Mesendoderm (in vitro differentiated cells): ENCODE measurements at regions not wholly inside any gene's neighbourhood (a gene's known extent, or its start where the extent isn't known, plus 50 kb on each side); places are given as distances from the start of the nearest gene placed in this dataset.

Experiments used
- DNase-seq: peaks from one replicate; pipeline ENCODE4 v3.0.0; 2013
- H2AK5ac ChIP-seq: 2 replicates; pipeline ENCODE4 v1.6.1; 2013; ENCODE audit warnings: low read length, inconsistent platforms
- H2BK120ac ChIP-seq: 2 replicates; pipeline ENCODE4 v1.6.1; 2013; ENCODE audit warnings: low read depth, mild to moderate bottlenecking, low read length, moderate library complexity, mixed read lengths
- H2BK15ac ChIP-seq: replicated peaks from 2 replicates; pipeline ENCODE4 v1.6.1; 2013; ENCODE audit warnings: low read depth, mild to moderate bottlenecking, moderate library complexity
- H2BK5ac ChIP-seq: 2 replicates; pipeline ENCODE4 v1.6.1; 2013; ENCODE audit warnings: low read length, inconsistent platforms
- H3K18ac ChIP-seq: 2 replicates; pipeline ENCODE4 v1.6.1; 2013; ENCODE audit warnings: mild to moderate bottlenecking, low read length, mixed read lengths
- H3K23ac ChIP-seq: one replicate; pipeline ENCODE4 v1.6.1; 2013; ENCODE audit warnings: low read length
- H3K27ac ChIP-seq: 2 replicates; pipeline ENCODE4 v1.5.1; 2013; ENCODE audit warnings: low read depth, mild to moderate bottlenecking, inconsistent platforms, low read length, moderate library complexity
- H3K27me3 ChIP-seq: 2 replicates; pipeline ENCODE4 v1.6.1; 2013; ENCODE audit warnings: low read length, control low read depth, mild to moderate bottlenecking, inconsistent platforms; ENCODE audit not compliant: insufficient read depth, poor library complexity
- H3K36me3 ChIP-seq: 2 replicates; pipeline ENCODE4 v1.6.1; 2013; ENCODE audit warnings: low read length, inconsistent platforms; ENCODE audit not compliant: control insufficient read depth, insufficient read depth
- H3K4ac ChIP-seq: one replicate; pipeline ENCODE4 v1.6.1; 2013; ENCODE audit warnings: low read depth, mild to moderate bottlenecking, low read length, moderate library complexity
- H3K4me1 ChIP-seq: 2 replicates; pipeline ENCODE4 v1.6.1; 2013; ENCODE audit warnings: low read depth, low read length, inconsistent platforms; ENCODE audit not compliant: control insufficient read depth
- H3K4me2 ChIP-seq: 2 replicates; pipeline ENCODE4 v1.6.1; 2013; ENCODE audit warnings: low read length
- H3K4me3 ChIP-seq: 2 replicates; pipeline ENCODE4 v1.5.1; 2013; ENCODE audit warnings: mild to moderate bottlenecking, low read length
- H3K56ac ChIP-seq: one replicate; pipeline ENCODE4 v1.6.1; 2013; ENCODE audit warnings: low read length
- H3K79me1 ChIP-seq: 2 replicates; pipeline ENCODE4 v1.6.1; 2013; ENCODE audit warnings: low read length, inconsistent platforms
- H3K79me2 ChIP-seq: 2 replicates; pipeline ENCODE4 v1.6.1; 2013; ENCODE audit warnings: mild to moderate bottlenecking, low read length; ENCODE audit not compliant: control insufficient read depth, insufficient read depth
- H3K9ac ChIP-seq: 2 replicates; pipeline ENCODE4 v1.6.1; 2013; ENCODE audit warnings: low read length, inconsistent platforms
- H4K5ac ChIP-seq: one replicate; pipeline ENCODE4 v1.6.1; 2013; ENCODE audit warnings: low read length
- H4K8ac ChIP-seq: one replicate; pipeline ENCODE4 v1.6.1; 2013; ENCODE audit warnings: low read depth, mild to moderate bottlenecking, control low read depth, low read length, moderate library complexity
- WGBS: extraction: QIAGEN DNeasy Blood & Tissue Kit; methylation state at CpG from one replicate; pipeline ENCODE4 v1.1.7; 2013; ENCODE audit warnings: low lambda C conversion rate, missing lambda C conversion rate; ENCODE audit not compliant: insufficient coverage; ENCODE audit errors: extremely low coverage; 5-methylcytosine and 5-hydroxymethylcytosine counted together

DNA sequence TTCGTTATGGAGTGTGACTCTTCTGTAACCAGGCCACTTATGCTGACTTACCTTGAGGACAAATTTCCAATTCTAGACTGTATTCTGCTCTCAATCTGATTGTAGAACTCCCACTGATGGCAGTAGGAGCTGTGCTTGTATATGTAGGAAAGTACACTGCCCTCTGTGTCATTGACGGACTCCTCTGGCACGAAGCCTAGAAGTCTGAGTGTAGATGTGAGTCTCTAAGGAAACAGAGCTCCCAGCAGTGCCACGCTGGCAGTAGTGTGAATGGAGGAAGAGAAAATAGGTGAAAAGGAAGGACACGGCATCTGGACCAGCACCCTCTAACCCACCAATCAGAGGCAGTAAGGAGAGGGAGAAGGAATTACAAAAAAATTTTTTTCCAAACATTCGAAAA is 130.4 kb upstream of the ADGRL2 start:
- WGBS = no CpG with 5 or more reads among the region's 6 CpGs
- Histone ChIP-seq H3K4me2 (no peak overlapping the region), H3K79me2 (no peaks in the 10 kb centered on the region), H3K4me3 (no peak overlapping the region), H3K18ac (no peak overlapping the region), H2AK5ac (no peak overlapping the region), H4K8ac (no peak overlapping the region), H2BK5ac (no peak overlapping the region), H3K23ac (no peak overlapping the region), H3K4me1 (no peaks in the 10 kb centered on the region), H3K27ac (no peak overlapping the region), H4K5ac (no peak overlapping the region), H3K4ac (no peak overlapping the region), H3K56ac (no peak overlapping the region), H3K9ac (no peak overlapping the region), H3K27me3 (no peaks in the 10 kb centered on the region), H3K79me1 (no peaks in the 10 kb centered on the region), H2BK120ac (no peak overlapping the region), H2BK15ac (no peak overlapping the region), H3K36me3 (no peaks in the 10 kb centered on the region)
- no peak for DNase-seq

DNA sequence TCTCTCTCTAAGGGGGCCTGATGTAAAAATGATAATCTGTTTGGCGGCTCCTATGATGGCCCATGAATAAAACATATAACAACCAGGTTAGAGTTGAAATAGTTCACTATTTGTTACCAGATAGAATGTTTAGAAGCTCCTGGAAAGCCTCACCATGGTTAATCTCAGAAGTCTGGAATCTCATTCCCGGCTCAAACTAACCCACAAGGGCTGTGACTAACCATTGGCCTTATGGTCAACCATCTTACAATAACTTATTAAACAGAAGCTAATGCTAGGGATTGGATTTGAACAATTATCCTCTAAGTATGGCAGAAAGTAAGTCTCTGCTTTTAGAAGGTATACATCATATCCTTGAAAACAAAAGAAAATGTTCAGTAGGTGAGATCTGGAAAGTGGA is 134.1 kb upstream of the ADGRL2 start:
- H4K8ac ChIP-seq = no peak overlapping the region
- no peaks in the 10 kb centered on the region for H3K27me3 ChIP-seq
- H2BK5ac ChIP-seq = no peak overlapping the region
- H3K4me1 ChIP-seq = peaks cover 3% of the 10 kb centered on the region
- no peak overlapping the region for H4K5ac ChIP-seq
- H3K36me3 ChIP-seq = no peaks in the 10 kb centered on the region
- no peak overlapping the region for H3K56ac ChIP-seq
- no CpG with 5 or more reads among the region's 2 CpGs for WGBS
- no peak for DNase-seq
- no peak overlapping the region for H2BK15ac ChIP-seq
- H2AK5ac ChIP-seq = no peak overlapping the region
- no peak overlapping the region for H3K9ac ChIP-seq
- H2BK120ac ChIP-seq = no peak overlapping the region
- H3K18ac ChIP-seq = no peak overlapping the region
- no peaks in the 10 kb centered on the region for H3K79me1 ChIP-seq
- H3K4ac ChIP-seq = no peak overlapping the region
- H3K4me3 ChIP-seq = no peak overlapping the region
- H3K4me2 ChIP-seq = no peak overlapping the region
- H3K23ac ChIP-seq = no peak overlapping the region
- H3K27ac ChIP-seq = no peak overlapping the region
- no peaks in the 10 kb centered on the region for H3K79me2 ChIP-seq

DNA sequence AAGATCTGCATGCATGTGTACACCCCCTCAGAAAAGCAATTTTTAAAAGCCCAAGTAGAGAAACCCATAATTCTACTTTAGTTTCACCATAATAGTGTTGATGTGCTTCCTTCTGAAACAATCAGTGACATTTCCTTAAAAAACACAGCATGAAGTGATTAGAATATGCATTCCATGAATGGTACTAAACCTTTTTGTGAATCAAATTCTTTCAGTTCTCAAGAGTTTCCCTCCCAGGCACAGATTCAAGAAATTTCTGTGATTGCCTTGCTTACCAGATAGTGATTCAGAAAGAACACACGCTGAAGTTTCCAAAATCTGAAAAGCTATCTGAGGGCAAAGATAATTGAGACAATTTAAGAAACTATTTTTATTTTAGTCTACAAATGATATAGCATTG is 136.4 kb upstream of the ADGRL2 start:
- no peak overlapping the region for H3K4ac ChIP-seq
- no peak overlapping the region for H3K23ac ChIP-seq
- no peaks in the 10 kb centered on the region for H3K27me3 ChIP-seq
- H3K36me3 ChIP-seq = no peaks in the 10 kb centered on the region
- H3K4me3 ChIP-seq = no peak overlapping the region
- H3K4me2 ChIP-seq = no peak overlapping the region
- no peak overlapping the region for H3K56ac ChIP-seq
- no peak overlapping the region for H3K27ac ChIP-seq
- H2BK120ac ChIP-seq = no peak overlapping the region
- H3K18ac ChIP-seq = no peak overlapping the region
- H4K5ac ChIP-seq = no peak overlapping the region
- DNase-seq = peak; percentile 49
- H2AK5ac ChIP-seq = no peak overlapping the region
- H3K79me1 ChIP-seq = no peaks in the 10 kb centered on the region
- peaks cover 3% of the 10 kb centered on the region for H3K4me1 ChIP-seq
- H3K79me2 ChIP-seq = no peaks in the 10 kb centered on the region
- H3K9ac ChIP-seq = no peak overlapping the region
- H2BK5ac ChIP-seq = no peak overlapping the region
- no peak overlapping the region for H4K8ac ChIP-seq
- no peak overlapping the region for H2BK15ac ChIP-seq
- no CpG with 5 or more reads among the region's 1 CpG for WGBS

DNA sequence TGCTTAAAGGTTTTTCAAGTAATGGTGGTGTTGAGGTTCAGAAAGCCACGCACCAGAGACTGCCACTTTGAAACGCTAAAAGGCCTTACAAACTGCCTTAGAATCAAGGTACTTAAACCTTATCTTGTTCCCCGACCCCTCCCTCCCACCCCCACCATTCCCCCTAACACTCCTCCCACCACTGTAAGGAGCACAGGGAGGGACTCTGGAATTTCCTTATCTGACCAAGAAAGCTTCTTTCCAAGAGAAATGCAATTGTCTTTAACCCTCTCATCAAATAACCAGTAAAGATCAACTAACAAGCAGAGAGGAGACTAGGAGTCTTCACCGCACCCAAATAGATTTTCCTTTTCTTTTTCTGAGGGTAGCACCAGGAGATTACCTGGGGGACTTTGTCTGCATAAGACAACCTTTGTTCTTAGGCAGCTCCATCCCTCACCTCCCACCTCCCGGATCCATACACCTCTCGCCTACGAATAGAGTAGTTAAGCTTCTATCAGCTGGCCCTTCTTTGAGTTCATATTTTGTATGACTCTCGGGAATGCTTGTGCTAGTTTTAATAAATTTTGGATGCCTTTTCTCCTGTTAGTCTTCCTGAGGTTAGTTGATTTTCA is 137.7 kb upstream of the ADGRL2 start:
- Histone ChIP-seq H3K4ac (peak overlapping the region; percentile 31), H3K79me1 (no peaks in the 10 kb centered on the region), H3K27me3 (no peaks in the 10 kb centered on the region), H3K27ac (peak overlapping the region; percentile 16), H3K56ac (peak overlapping the region; percentile 47), H2BK5ac (peak overlapping the region; percentile 14), H4K5ac (no peak overlapping the region), H4K8ac (no peak overlapping the region), H3K4me3 (no peak overlapping the region), H2BK120ac (no peak overlapping the region), H3K4me2 (no peak overlapping the region), H3K23ac (no peak overlapping the region), H2AK5ac (no peak overlapping the region), H3K36me3 (no peaks in the 10 kb centered on the region), H3K9ac (no peak overlapping the region), H3K4me1 (peaks cover 3% of the 10 kb centered on the region), H3K18ac (peak overlapping the region; percentile 53), H2BK15ac (peak overlapping the region; percentile 80), H3K79me2 (no peaks in the 10 kb centered on the region)
- no CpG with 5 or more reads among the region's 8 CpGs for WGBS
- DNase-seq = peak; percentile 86

DNA sequence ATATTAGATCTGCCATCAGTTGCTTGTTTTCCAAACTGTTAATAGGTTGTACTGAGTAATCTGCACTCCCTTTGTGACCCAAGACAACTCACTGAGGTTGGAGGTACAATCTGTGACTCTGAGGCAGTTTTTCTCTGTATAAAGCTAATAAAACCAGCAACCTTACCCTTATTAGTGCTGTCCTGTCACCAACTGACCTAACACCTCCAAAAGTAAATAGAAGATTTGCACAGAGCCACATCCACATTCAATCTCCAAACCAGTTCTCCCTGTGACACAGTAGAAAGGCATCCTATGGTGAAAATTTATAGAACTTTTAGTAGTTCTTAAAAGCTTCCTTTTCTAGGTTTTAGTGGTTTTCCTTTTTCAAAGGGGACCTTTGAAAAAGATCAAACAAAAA is 140.4 kb upstream of the ADGRL2 start:
- H4K8ac ChIP-seq = no peak overlapping the region
- no peak overlapping the region for H3K4me2 ChIP-seq
- no peak overlapping the region for H2AK5ac ChIP-seq
- H2BK5ac ChIP-seq = no peak overlapping the region
- no peak overlapping the region for H3K18ac ChIP-seq
- no peak overlapping the region for H3K27ac ChIP-seq
- H3K23ac ChIP-seq = no peak overlapping the region
- H3K79me1 ChIP-seq = no peaks in the 10 kb centered on the region
- no peak overlapping the region for H2BK120ac ChIP-seq
- H2BK15ac ChIP-seq = peak overlapping the region; percentile 3
- H3K4ac ChIP-seq = no peak overlapping the region
- H3K27me3 ChIP-seq = no peaks in the 10 kb centered on the region
- no peaks in the 10 kb centered on the region for H3K79me2 ChIP-seq
- no peak overlapping the region for H3K4me3 ChIP-seq
- H4K5ac ChIP-seq = no peak overlapping the region
- peaks cover 3% of the 10 kb centered on the region for H3K4me1 ChIP-seq
- H3K56ac ChIP-seq = no peak overlapping the region
- no peak overlapping the region for H3K9ac ChIP-seq
- peak; percentile 21 for DNase-seq
- H3K36me3 ChIP-seq = no peaks in the 10 kb centered on the region

DNA sequence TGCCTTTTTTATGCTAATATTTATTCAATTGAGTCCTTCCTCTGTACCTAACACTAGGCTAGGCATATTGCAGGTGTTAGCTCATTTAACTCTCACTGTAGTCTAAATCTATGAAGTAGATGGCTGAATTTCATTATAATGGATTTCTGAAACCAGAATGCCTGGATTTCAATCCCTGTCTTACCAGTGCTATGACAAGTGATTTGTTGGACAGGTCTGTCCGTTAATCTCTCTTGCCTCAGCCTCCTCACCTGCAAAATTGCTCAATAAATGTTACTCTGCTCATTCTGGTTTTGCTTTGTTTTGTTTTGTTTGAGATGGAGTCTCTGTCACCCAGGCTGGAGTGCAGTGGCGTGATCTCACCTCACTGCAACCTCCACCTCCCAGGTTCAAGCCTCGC is 146.1 kb upstream of the ADGRL2 start:
- no peak overlapping the region for H2BK5ac ChIP-seq
- H3K36me3 ChIP-seq = no peaks in the 10 kb centered on the region
- H3K79me1 ChIP-seq = no peaks in the 10 kb centered on the region
- H3K23ac ChIP-seq = no peak overlapping the region
- H4K8ac ChIP-seq = no peak overlapping the region
- H3K4me2 ChIP-seq = no peak overlapping the region
- no peak overlapping the region for H3K56ac ChIP-seq
- H4K5ac ChIP-seq = no peak overlapping the region
- no peak overlapping the region for H2AK5ac ChIP-seq
- no peaks in the 10 kb centered on the region for H3K27me3 ChIP-seq
- no peak overlapping the region for H3K27ac ChIP-seq
- DNase-seq = no peak
- H3K79me2 ChIP-seq = no peaks in the 10 kb centered on the region
- no peak overlapping the region for H3K18ac ChIP-seq
- no peak overlapping the region for H3K4ac ChIP-seq
- WGBS = no CpG with 5 or more reads among the region's 3 CpGs
- H3K4me1 ChIP-seq = peaks cover under 1% of the 10 kb centered on the region
- H2BK15ac ChIP-seq = no peak overlapping the region
- H2BK120ac ChIP-seq = no peak overlapping the region
- H3K9ac ChIP-seq = no peak overlapping the region
- H3K4me3 ChIP-seq = no peak overlapping the region
